Fibroblast of gingiva (primary cell): ENCODE measurements at regions not wholly inside any gene's neighbourhood (a gene's known extent, or its start where the extent isn't known, plus 50 kb on each side); places are given as distances from the start of the nearest gene placed in this dataset.
A peak's percentile ranks its signal among the peaks of the same experiment; 100 is the strongest.

Experiments used
- DNase-seq: peaks from one replicate; pipeline ENCODE4 v3.0.0-alpha.2; 2011; ENCODE audit warnings: low read depth

DNA sequence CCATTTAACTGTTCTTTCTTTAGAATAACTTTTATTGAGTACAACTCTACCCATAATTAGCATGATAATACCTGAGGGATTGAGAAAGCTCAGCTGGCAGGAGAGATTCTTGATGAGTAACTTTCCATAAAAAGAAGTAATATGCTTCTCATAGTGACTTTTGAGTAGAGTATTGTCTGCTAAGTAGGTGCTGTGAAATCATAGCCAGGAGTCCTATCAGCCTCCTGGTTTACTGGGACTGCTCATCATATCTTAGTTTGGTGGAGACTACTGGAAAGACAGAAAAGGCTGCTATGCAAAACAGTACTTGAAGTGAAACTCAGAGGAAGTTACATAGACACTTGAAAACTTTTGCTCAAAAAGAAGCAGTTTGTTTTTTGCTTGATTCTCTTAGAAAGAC lies 113.3 kb upstream of the ATP2B1 start:
- DNase-seq = no peak

DNA sequence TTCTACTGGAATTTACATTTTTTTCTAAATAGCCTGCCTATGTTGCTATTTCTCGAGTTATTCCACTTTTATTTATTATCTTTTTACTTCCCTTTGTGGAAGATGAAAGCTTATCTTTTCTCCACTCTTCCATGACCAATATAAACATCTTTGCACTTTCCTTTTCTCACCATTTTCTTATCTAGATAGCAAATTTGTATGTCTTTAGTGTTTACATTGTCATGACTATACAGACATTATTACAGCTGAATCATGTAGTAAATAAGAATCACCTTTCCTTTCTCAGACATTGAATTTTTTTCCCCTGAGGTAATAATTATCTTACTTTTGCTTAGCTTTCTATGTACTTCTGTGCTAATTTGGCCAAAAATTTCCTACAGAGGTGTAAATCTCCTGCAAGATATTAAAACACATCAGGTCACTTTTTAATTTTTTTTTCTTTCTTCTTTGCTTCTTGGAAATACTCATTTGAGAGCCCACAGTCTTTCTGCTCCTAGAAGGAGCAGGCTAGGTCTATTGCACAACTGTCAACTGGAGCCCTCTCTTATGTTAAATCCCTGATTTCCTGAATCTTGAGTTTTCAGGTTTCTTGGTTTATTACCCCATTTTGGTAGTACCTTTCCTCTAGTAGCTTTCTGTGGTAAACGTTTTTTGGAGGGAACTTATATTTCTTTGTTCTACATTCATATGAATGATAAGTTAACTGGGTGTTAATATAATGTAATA lies 109.0 kb upstream of the ATP2B1 start:
- no peak for DNase-seq

DNA sequence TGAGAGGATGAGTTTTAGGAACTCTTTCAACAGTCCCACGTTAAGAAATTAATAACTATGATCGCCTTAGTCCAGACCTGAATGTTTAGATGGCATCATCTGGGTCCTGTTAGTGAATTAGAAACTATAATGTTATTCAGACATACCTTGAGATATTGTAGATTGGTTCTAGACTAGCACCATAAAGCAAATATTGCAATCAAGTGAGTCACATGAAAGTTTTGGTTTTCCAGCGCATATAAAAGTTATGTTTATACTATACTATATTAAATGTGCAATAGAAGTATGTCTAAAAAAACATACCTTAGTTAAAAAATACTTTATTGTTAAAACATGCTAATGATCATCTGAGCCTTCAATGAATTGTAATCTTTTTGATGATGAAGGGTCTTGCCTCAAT lies 106.6 kb upstream of the ATP2B1 start:
- DNase-seq = no peak

DNA sequence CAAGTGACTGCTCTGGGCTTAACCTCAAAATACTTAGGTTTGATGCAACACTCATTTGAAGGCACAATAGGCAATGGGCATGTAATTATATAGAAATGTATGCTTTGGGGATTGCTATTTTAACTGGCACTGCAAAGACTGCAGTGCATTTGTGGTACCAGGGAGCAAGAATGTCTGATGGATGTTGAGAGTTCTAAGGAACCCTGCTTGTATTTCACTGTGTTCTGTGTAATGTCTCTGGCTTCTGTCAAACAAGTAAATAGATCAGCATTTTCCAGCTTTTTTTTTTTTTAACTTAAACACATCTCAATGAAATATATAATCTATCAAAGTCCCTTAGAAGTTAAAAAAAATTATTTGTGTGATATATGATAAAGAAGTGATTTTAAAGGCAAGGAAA lies 94.8 kb upstream of the ATP2B1 start:
- no peak for DNase-seq

DNA sequence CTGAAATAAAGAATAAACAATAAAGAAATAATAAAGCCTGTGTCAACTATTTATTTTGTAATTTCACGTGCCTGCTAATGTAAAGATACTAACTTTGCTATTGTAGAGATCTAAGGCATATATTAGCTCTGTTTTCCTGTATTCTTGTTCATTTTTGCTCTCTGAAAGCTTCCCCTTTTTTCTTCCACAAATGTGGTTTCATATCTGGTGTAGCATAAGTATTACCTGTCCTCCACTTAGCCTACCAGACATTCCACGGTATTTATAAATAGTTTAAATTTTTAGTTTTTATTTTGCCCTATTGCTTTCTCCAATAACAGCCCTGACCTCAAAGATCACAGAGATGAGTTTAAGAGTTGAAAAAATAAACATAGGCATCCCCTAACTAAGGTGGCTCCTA lies 92.6 kb upstream of the ATP2B1 start:
- DNase-seq = no peak

DNA sequence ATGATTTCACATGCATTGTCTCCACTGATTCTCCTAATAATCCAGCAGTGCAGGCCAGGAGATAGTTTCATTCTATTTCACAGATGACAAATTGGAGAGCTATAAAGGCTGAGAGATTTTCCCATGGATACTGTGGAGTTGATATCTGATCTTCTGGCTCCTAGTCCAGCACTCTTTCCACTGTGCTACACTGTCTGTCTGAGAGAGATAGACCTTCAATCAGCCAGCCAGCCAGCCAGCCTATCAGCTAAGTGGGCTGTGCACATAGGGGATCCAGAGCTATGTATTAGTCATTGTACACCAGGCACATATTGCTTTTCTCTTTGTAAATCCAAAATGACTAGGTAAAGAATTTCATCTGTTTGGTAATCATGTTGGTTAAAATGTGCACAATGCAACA lies 91.8 kb upstream of the ATP2B1 start:
- DNase-seq = no peak

DNA sequence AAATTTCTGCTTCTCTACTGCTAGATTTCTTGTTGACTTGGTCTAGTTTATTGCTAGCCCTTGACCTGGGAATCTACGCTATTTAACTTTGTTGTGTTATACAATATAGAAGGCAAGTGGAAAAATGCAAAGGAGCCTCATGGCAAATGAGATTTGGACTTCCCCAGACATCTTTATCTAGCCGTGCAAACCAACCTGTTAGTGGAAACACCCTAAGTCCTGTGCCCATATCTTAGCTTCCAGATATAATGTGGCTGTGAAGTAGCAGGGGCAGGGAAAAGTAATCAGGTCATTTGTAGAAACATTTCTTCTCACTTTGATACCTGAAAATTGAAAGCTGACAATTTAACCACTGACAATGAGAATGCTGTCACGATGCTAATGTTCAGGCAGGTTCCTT lies 90.7 kb upstream of the ATP2B1 start:
- no peak for DNase-seq

DNA sequence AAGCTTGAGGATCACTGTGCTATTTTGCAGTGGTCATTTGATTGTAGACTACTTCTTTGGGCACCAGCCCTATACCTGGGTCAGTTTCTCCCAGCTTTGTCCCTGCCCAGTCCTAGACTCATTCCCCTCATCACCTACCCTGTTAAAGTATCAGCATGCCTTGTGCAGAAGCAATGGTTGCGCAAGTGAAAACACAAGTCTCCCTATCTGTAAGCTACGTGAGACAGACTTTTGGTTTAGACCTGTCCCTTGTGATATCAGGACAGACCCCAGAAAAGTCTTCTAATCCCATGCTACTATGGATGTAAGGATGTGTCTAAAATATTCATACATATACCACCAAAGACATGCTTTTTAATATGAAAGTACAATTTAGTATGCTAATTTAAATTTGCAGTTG lies 88.8 kb upstream of the ATP2B1 start:
- DNase-seq = no peak

DNA sequence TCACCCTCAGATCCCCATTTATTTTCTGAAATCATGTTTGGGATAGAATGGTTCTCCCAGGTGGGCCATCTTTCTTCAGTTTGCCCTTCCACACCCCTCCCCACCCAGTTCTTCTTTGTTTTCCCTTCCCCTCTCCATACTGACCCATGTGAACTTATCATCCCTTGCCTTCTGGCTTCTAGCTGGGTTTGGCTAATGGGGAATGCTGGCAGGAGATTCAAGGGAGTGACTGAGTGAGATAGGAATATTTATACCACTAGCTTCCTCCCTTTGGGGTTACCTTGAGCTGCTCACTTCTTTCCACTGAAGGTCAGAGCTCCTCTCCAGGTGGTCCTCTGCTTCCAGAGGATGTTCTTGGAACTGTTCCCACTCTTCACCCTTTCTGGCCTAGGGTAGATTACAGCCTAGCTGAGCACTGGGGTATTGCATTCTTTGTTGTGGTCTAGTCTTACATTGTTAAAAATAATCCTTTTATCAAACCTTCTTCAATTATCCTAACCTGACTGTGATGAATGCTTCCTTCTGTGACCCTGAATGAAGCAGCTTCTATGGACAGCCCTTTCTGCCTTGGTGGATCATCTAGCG lies 88.3 kb upstream of the ATP2B1 start:
- DNase-seq = no peak

DNA sequence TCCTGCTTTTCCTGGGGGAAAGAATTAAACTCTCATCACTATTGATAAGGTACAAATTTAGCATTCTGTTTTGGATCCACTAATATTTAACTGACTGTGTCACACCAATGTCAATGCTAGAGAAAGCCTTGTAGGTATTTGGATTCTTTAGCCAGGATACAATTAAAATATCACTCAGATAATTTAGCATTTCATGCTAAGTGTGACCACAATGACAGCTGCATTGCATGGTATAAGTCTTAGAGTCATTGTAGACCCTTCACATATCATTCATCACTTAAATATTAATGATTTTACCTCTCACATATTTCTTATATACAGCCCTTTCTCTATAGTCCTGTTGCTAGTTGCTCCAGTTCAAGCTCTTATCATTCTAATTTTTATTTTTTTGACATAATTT lies 85.3 kb upstream of the ATP2B1 start:
- DNase-seq = no peak

DNA sequence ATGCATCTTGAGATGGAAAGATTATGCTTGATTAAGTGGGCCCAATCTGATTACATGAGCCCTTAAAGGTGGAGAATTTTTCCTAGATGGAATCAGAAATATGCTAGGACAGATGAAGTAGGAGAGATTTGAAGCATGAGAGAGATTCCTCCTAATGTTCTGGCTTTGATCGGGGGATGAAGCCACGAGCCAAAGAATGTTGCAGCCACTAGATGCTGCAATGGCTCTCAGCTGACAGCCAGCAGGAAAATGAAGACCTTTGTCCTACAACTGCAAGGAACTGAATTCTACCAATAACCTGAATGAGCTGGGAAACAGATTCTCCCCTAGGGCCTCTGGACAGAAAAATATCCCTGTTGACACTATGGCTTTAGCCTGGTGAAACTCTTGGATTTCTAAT lies 82.6 kb upstream of the ATP2B1 start:
- peak; percentile 19 for DNase-seq

DNA sequence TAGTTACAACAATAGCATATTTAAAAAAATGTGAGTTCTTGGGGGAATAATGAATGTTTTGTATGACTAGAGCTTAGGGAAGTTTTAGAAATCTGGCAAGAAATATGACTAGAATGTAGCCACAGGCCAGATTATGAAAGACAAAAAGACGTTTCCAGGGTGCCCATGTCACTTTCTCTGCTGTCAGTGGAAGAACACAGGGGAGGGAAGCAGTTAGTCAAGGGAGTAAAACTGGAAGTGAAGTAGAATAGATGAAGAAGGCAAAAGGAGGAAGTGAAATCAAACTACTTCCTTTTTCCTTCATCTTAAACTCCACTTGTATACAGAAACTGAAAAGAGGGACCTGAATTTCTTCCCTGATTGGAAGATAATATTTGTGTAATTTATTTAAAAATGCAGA lies 81.2 kb upstream of the ATP2B1 start:
- DNase-seq = peak; percentile 54

DNA sequence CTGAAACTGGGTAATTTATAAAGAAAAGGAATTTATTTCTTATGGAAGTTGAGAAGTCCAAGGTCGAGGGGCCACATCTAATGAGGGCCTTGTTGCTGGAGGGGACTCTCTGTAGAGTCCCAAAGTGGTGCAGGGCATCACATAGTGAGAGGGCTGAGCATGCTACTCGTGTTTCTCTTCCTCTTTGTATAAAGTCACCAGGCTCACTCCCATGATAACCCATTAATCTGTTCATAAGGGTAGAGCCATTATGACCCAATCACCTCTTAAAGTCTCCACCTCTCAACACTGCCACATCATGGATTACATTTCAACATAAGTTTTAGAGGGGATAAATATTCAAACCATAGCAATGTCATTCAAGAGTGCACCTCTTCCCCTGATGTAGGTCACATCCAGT lies 79.1 kb upstream of the ATP2B1 start:
- DNase-seq = no peak

DNA sequence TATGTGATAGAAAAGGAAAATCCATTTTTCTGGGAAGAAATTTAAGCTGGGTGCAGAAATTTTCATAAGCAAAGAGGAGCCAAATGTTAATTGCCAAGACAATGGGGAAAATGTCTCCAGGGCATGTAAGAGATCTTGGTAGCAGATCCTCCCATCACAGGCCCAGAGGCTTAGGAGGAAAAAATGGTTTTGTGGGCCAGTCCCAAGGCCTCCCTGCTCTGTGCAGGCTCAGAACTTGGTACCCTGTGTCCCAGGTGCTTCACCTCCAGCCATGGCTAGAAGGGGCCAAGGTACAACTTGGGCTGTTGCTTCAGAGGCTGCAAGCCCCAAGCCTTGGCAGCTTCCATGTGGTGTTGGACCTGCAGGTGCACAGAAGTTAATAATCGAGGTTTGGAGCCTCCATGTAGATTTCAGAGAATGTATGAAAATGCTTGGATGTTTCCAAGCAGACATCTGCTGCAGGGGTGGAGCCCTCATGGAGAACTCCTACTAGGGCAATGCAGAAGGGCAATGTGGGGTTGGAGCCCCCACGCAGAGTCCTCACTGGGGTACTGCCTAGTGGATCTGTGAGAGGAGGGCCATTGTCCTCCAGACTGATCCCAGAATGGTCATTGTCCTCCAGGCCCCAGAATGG lies 77.7 kb upstream of the ATP2B1 start:
- DNase-seq = no peak

DNA sequence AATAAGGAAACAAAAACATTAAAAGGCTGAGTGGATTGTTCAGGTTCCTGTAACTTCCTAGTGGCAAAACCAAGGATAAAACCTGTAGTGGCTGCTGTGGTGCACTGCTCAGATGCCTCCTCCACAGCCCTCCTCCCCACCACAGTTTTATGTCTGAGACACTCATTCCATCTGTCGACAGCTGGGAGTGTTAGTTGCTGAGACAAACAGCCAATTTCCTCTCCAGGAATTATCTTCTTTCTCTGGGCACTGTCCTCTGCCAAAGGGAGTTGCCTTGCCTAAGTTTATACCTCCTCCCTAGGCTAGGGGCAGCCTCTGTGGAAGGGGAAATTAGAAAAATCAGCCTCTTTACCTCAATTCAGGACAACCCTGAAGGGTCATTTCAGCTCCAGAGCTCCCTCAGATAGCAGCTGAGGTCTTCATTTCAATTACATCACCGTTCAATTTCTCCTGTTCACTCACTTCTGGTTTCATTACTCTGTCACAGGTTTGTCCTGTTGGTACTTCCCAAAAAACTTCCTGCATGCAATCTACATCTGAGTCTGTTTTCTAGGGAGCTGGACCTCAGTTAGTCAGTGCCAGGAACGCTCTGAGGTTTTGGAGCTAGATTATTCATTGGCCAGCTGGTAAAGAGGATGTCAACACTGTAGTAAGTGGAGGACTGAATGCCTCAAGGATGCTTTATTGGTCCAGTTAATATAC lies 74.9 kb upstream of the ATP2B1 start:
- DNase-seq = peak; percentile 10

DNA sequence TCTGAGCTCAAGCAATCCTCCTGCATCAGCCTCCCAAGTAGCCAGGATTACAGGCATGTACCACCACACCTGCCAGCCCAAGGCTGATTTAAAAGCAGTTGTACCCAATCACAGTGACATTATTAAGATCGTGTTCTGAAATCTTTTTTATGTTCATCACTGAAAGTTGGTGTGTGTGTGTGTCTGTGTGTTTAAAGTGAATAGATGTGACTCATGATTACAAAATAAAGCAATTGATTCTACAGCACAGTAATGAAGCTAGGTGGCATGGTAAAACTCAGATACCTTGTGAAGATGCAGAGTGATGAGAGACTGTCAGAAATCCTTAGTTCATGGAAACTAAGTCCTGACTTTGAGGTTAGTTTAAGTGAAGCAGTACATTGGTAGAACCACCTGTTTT lies 74.2 kb upstream of the ATP2B1 start:
- peak; percentile 17 for DNase-seq

DNA sequence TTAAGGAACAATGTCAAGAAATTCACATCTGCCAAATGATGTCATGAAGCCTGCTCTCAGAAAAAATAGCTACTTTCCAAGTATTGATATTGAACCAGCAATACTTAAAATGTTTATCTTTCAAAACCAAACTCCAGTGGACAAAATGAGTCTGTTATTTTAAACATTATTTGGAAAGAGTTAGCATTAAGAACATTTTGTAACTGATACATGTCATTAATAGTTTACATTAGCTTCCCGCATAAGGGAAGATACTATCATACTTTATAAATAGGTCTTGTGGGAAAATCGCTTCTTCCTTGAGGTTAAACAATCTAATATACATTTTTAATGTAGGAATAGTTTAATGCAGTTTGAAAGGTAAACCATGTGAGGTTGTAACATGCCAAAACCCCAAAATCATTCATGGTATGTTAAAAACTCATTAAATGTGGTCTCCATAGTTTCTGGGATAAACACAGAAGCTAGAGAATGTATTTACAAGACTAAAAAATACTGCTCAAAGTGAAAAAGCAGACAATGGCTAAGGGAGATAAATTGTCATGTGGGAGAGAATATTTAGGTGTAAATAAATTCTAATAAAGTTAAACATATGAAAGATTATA lies 73.4 kb upstream of the ATP2B1 start:
- no peak for DNase-seq

DNA sequence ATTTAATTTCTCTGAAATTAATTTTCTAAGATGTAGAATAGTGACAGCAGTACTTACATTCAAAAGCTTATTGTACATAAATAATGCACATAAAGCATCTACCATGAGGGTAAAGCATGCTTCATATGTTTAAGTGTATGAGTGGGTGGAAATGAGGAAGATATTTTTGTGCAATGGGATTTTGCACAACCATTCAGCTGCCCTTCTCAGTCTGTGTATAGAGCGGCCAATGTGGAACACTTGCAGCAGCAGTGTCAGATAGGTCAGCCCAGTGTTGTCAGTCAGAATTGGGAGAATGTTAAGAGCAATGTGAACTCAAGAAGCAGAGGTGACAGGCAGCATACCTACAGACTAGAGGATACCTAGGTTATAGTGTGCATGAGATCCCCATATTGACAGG lies 72.5 kb upstream of the ATP2B1 start:
- no peak for DNase-seq

DNA sequence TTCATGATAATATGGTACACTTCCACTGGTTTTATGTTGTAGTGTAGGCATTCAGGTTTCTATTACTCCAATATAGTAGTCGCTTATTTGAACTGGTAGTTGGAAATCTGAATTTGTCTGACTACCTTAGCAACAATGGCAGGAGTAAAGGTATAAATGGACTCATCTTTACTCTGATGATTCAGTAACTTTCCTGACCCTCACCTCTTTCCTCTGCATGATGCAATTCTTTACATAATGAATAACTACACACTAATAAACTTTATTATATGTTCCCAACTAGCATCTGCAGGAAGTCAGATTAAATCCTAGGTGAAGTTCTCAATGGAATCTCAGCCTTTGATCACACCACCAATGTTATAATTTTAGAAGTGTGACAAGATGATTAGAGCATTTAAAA lies 70.5 kb upstream of the ATP2B1 start:
- DNase-seq = no peak

DNA sequence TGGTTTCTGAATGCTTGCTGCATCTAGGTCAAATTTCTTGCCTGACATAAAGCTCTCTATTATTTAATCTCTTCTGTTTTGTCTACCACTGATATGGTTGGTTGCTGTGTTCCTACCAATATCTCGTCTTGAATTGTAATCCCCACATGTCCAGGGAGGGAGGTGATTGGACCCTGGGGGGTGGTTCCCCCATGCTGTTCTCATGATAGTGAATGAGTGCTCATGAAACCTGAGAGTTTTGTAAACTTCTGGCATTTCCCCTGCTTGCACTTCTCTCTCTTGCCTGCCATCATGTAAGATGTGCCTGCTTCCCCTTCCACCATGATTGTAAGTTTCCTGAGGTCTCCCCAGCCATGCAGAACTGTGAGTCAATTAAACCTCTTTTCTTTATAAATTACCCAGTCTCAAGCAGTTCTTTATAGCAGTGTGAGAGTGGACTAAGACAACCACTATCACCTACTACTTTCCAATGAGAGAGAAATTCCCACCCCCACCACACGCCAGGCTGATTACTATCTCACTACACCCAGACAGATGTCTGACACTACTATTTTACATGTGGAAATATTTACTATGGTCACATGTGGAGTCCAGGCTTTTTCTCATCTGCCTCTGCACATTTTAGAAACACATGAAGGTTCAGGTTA lies 69.2 kb upstream of the ATP2B1 start:
- no peak for DNase-seq

DNA sequence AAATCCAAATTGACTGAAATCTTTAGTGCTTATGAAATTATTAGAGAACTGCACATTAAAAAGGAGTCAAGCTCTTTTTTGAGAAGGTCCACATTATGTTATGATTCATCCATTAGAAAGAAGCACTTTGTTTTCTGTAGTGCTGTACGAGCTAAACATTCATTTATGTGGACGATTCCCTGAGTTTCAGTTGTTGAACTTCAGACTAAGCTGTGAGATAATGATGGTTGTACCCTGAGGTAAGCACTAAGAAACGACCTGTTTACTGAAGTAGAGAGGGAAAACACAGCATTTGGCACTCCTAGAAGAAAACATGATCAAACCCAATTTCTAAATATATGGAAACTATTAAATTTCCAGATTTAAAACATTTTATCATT lies 67.3 kb upstream of the ATP2B1 start:
- DNase-seq = no peak
